ENCODE measurements at regions not wholly inside any gene's neighbourhood (a gene's known extent, or its start where the extent isn't known, plus 50 kb on each side); places are given as distances from the start of the nearest gene placed in this dataset.
"Not testable (repeated sequence)": the region's sequence is repeated elsewhere in the genome, so short reads cannot be mapped to it uniquely, and the experiment has no call there.

DNA sequence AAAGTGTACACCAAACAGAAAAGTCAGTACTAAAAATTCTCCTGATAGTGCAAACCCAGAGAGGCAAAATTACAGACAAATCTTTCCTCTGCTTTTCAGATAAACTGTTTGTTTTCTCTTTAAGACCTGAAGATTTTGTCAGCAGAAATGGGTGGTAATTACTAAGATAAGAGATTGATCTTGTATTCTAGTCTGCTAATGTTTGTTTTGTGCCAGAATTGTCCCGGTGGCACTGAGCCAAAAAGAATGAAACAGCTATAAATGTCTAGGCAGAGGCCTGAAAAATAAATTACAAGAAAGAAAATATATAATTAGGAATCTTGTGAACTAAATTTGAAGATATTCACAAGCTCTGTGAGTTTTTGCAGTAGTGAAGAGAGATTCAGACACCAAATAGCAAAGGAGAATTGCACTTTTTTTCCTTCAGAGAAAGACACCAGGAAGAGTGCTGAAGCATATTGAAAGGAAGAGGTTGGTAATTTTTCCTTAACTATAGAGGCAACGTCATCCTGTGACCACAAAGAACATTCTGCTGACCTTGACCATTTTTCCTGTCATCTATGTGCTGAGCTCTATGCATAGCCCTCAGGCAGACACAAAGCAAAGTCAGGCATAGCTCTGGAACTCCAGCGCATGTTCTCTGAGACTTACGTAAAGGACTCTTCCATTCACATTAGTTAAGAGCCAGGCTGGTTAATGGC, 314.5 kb upstream of the RASGEF1B start:
- CTCF ChIA-PET: no interaction called here
- POLR2A ChIA-PET: no interaction called here
- TF ChIP-seq, protein P1, sequence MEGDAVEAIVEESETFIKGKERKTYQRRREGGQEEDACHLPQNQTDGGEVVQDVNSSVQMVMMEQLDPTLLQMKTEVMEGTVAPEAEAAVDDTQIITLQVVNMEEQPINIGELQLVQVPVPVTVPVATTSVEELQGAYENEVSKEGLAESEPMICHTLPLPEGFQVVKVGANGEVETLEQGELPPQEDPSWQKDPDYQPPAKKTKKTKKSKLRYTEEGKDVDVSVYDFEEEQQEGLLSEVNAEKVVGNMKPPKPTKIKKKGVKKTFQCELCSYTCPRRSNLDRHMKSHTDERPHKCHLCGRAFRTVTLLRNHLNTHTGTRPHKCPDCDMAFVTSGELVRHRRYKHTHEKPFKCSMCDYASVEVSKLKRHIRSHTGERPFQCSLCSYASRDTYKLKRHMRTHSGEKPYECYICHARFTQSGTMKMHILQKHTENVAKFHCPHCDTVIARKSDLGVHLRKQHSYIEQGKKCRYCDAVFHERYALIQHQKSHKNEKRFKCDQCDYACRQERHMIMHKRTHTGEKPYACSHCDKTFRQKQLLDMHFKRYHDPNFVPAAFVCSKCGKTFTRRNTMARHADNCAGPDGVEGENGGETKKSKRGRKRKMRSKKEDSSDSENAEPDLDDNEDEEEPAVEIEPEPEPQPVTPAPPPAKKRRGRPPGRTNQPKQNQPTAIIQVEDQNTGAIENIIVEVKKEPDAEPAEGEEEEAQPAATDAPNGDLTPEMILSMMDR (IDR thresholded peaks at IDR 0.05; ENCODE audit: low read depth, low read length): no peak

GRCh38 chr4:81785338-81785737, 313.6 kb upstream of the RASGEF1B start:
- DNase-seq (ENCODE audit: low read depth, low spot score): no peak
- Histone ChIP-seq H3K27me3 (ENCODE audit: control insufficient read depth, insufficient read depth, low read length) (no peaks in the 10 kb centered on the region), H3K4me3 (ENCODE audit: low read depth, low read length) (no peak overlapping the region), H3K9me3 (ENCODE audit: control insufficient read depth, insufficient read depth, low read length) (no peaks in the 10 kb centered on the region), H3K27ac (ENCODE audit: low read depth, low read length) (no peak overlapping the region)
- TF ChIP-seq, protein P1 (IDR thresholded peaks at IDR 0.05; ENCODE audit: low read depth, low read length): no peak
- ChIA-PET CTCF (no interaction called here), POLR2A (no interaction called here)

More for the DNA sequence above, 314.5 kb upstream of the RASGEF1B start:
- H3K9me3 ChIP-seq (ENCODE audit: control insufficient read depth, insufficient read depth, low read length): no peaks in the 10 kb centered on the region
- no peak for DNase-seq (ENCODE audit: low read depth, low spot score)
- H3K4me3 ChIP-seq (ENCODE audit: low read depth, low read length): no peak overlapping the region
- H3K27ac ChIP-seq (ENCODE audit: low read depth, low read length): no peak overlapping the region
- no peaks in the 10 kb centered on the region for H3K27me3 ChIP-seq (ENCODE audit: control insufficient read depth, insufficient read depth, low read length)

DNA sequence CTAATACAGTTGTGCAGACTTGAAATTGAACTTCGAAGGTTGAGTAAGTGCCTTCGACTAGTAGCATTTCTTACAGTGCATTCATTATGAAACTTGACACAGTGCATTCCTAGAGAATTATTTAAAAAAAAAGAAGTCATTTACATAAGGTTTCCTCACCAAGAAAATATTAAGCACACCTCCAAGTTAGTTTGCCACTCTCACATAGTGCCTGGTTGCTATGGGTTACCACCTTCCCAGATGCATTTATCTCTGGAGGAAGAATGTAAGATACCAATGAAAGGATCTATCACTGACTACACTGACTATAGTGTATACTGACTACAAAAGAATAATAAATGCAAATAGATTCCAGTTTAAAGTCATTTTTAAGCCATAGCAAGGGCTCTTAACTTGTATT, 311.9 kb upstream of the RASGEF1B start:
- TF ChIP-seq, protein P1 (IDR thresholded peaks at IDR 0.05; ENCODE audit: low read depth, low read length): no peak
- ChIA-PET CTCF (no interaction called here), POLR2A (no interaction called here)
- DNase-seq (ENCODE audit: low read depth, low spot score): no peak
- H3K27me3 ChIP-seq (ENCODE audit: control insufficient read depth, insufficient read depth, low read length): no peaks in the 10 kb centered on the region
- H3K4me3 ChIP-seq (ENCODE audit: low read depth, low read length): no peak overlapping the region
- no peak overlapping the region for H3K27ac ChIP-seq (ENCODE audit: low read depth, low read length)
- no peaks in the 10 kb centered on the region for H3K9me3 ChIP-seq (ENCODE audit: control insufficient read depth, insufficient read depth, low read length)

GRCh38 chr4:81781799-81782198, 310.1 kb upstream of the RASGEF1B start:
- H3K4me3 ChIP-seq (ENCODE audit: low read depth, low read length): no peak overlapping the region
- CTCF ChIA-PET: no interaction called here

DNA sequence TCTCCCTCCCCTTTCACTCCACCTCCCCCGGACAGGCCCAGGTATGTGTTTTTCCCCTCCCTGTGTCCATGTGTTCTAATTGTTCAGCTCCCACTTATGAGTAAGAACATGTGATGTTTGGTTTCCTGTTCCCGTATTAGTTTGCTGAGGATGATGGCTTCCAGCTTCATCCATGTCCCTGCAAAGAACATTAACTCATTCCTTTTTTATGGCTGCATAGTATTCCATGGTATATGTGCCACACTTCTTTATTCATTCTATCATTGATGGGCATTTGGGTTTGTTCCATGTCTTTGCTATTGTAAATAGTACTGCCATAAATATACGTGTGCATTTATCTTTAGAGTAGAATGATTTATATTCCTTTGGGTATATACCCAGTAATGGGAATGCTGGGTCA, 306.0 kb upstream of the RASGEF1B start:
- H3K27ac ChIP-seq (ENCODE audit: low read depth, low read length); POLR2A ChIA-PET; H3K4me3 ChIP-seq (ENCODE audit: low read depth, low read length); H3K9me3 ChIP-seq (ENCODE audit: control insufficient read depth, insufficient read depth, low read length); H3K27me3 ChIP-seq (ENCODE audit: control insufficient read depth, insufficient read depth, low read length); CTCF ChIA-PET; DNase-seq (ENCODE audit: low read depth, low spot score): not testable (repeated sequence)

More at GRCh38 chr4:81781799-81782198, 310.1 kb upstream of the RASGEF1B start:
- TF ChIP-seq, protein P1 (IDR thresholded peaks at IDR 0.05; ENCODE audit: low read depth, low read length): no peak
- no peak for DNase-seq (ENCODE audit: low read depth, low spot score)
- Histone ChIP-seq H3K27ac (ENCODE audit: low read depth, low read length) (no peak overlapping the region), H3K27me3 (ENCODE audit: control insufficient read depth, insufficient read depth, low read length) (no peaks in the 10 kb centered on the region), H3K9me3 (ENCODE audit: control insufficient read depth, insufficient read depth, low read length) (no peaks in the 10 kb centered on the region)
- POLR2A ChIA-PET: no interaction called here
